HG02938 (cell line): ENCODE measurements at regions not wholly inside any gene's neighbourhood (a gene's known extent, or its start where the extent isn't known, plus 50 kb on each side); places are given as distances from the start of the nearest gene placed in this dataset.
"Not testable (repeated sequence)": the region's sequence is repeated elsewhere in the genome, so short reads cannot be mapped to it uniquely, and the experiment has no call there.

ENCODE experiments used
- ATAC-seq: cut with Tn5 transposase; IDR thresholded peaks from one replicate; pipeline ENCODE4 v1.9.1; 2021; ENCODE audit warnings: mild to moderate bottlenecking, moderate library complexity; ENCODE audit not compliant: unreplicated experiment

- ATAC-seq = no peak
These were observed 123.0 kb upstream of the ATP5MC3 start for GRCh38 chr2:175304541-175304940.

GRCh38 chr2:175293776-175294175 lies 112.3 kb upstream of the ATP5MC3 start:
- ATAC-seq = no peak

- no peak for ATAC-seq
These were observed 111.7 kb upstream of the ATP5MC3 start for GRCh38 chr2:175293195-175293594.

GRCh38 chr2:175282886-175283285 lies 101.4 kb upstream of the ATP5MC3 start:
- ATAC-seq = no peak

- ATAC-seq = no peak
These were observed 100.8 kb upstream of the ATP5MC3 start for GRCh38 chr2:175282300-175282699.

GRCh38 chr2:175277772-175278171 lies 96.3 kb upstream of the ATP5MC3 start:
- ATAC-seq = no peak

GRCh38 chr2:175275539-175275938 lies 94.0 kb upstream of the ATP5MC3 start:
- no peak for ATAC-seq

GRCh38 chr2:175259164-175259563 lies 77.7 kb upstream of the ATP5MC3 start:
- ATAC-seq = no peak

GRCh38 chr2:175256806-175257585 lies 75.5 kb upstream of the ATP5MC3 start:
- ATAC-seq = no peak

GRCh38 chr2:175256391-175256790 lies 74.9 kb upstream of the ATP5MC3 start:
- ATAC-seq = not testable (repeated sequence)

GRCh38 chr2:175253871-175254270 lies 72.4 kb upstream of the ATP5MC3 start:
- ATAC-seq = no peak

GRCh38 chr2:175251425-175252041 lies 70.0 kb upstream of the ATP5MC3 start:
- no peak for ATAC-seq

GRCh38 chr2:175247159-175247558 lies 65.6 kb upstream of the ATP5MC3 start:
- no peak for ATAC-seq

- ATAC-seq = no peak
These were observed 63.2 kb upstream of the ATP5MC3 start for GRCh38 chr2:175244697-175245096.

- ATAC-seq = no peak
These were observed 60.2 kb upstream of the ATP5MC3 start for GRCh38 chr2:175241691-175242090.

- ATAC-seq = not testable (repeated sequence)
These were observed 58.5 kb upstream of the ATP5MC3 start for GRCh38 chr2:175240033-175240432.

GRCh38 chr2:175236930-175237329 lies 55.4 kb upstream of the ATP5MC3 start:
- ATAC-seq = no peak

- ATAC-seq = no peak
These were observed 53.1 kb upstream of the ATP5MC3 start for GRCh38 chr2:175234650-175235049.

GRCh38 chr2:175234153-175234552 lies 52.6 kb upstream of the ATP5MC3 start:
- no peak for ATAC-seq

- no peak for ATAC-seq
These were observed 51.7 kb upstream of the ATP5MC3 start for GRCh38 chr2:175233135-175233719.
